ENCODE measurements at regions not wholly inside any gene's neighbourhood (a gene's known extent, or its start where the extent isn't known, plus 50 kb on each side); places are given as distances from the start of the nearest gene placed in this dataset.
"Not testable (repeated sequence)": the region's sequence is repeated elsewhere in the genome, so short reads cannot be mapped to it uniquely, and the experiment has no call there.

GRCh38 chr17:26936645-26937044 lies 357.3 kb upstream of the WSB1 start:
- 74% methylated on average over 4 of the region's 4 CpGs for WGBS
- not testable (repeated sequence) for H2BK15ac ChIP-seq (ENCODE audit: low read depth, poor library complexity, severe bottlenecking); DNase-seq; H3K36me3 ChIP-seq (ENCODE audit: control insufficient read depth in 1 of 2, insufficient read depth in 2 of 2, low read depth in 1 of 2, low read length in 2 of 2); H3K27ac ChIP-seq (ENCODE audit: low read length, poor library complexity, severe bottlenecking); H3K18ac ChIP-seq (ENCODE audit: low read depth in 1 of 2, low read length in 2 of 2); H4K8ac ChIP-seq (ENCODE audit: low read length); H2AK5ac ChIP-seq (ENCODE audit: low read length, severe bottlenecking); H3K4me3 ChIP-seq (ENCODE audit: insufficient read depth in 1 of 2, low read depth in 1 of 2, low read length in 2 of 2); H3K4me1 ChIP-seq (ENCODE audit: control insufficient read depth, insufficient read depth, low read depth, low read length); H3K27me3 ChIP-seq (ENCODE audit: control insufficient read depth in 1 of 2, insufficient read depth in 1 of 2, low read length in 2 of 2); H3K79me1 ChIP-seq (replicated peaks; ENCODE audit: low read length, poor library complexity, severe bottlenecking); H3K23ac ChIP-seq (ENCODE audit: low read length in 2 of 2); H3K9ac ChIP-seq (ENCODE audit: low read length); H2BK120ac ChIP-seq (ENCODE audit: low read depth, low read length); H2AFZ ChIP-seq (ENCODE audit: low read depth, low read length); H4K91ac ChIP-seq (ENCODE audit: low read length); H2BK5ac ChIP-seq (ENCODE audit: low read depth, low read length, poor library complexity, severe bottlenecking); H2BK12ac ChIP-seq (ENCODE audit: low read length in 2 of 2); H3K14ac ChIP-seq (ENCODE audit: low read length in 2 of 2); H3K4me2 ChIP-seq (ENCODE audit: low read length, poor library complexity, severe bottlenecking); H3K4ac ChIP-seq (ENCODE audit: low read depth in 1 of 2, low read length in 2 of 2)
- H3K9me3 ChIP-seq (ENCODE audit: control insufficient read depth, low read length), result peaks cover 47% of the 10 kb centered on the region

DNA sequence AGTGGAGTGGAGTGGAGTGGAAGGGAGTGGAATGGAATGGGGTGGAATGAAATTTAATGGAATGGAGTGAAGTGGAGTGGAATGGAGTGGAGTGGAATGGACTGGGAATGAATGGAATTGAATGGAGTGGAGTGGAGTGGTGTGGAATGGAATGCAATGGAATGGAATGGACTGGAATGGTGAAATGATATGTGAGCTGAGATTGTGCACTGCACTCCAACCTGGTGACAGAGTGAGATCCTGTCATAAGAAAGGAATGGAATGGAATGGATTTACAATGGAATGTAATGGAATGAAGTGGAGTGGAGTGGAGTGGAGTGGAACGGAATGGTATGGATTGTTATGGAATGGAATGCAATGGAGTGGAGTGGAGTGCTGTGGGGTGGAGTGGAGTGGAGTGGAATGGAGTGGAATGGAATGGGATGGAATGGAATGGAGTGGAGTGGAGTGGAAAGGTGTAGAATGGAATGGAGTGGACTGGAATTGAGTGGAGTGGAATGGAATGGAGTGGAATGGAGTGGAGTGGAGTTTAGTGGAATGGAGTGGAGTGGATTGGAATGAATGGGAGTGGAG lies 356.1 kb upstream of the WSB1 start:
- H2BK120ac ChIP-seq (ENCODE audit: low read depth, low read length); H3K4me2 ChIP-seq (ENCODE audit: low read length, poor library complexity, severe bottlenecking); H3K79me1 ChIP-seq (replicated peaks; ENCODE audit: low read length, poor library complexity, severe bottlenecking); H3K14ac ChIP-seq (ENCODE audit: low read length in 2 of 2); H2BK15ac ChIP-seq (ENCODE audit: low read depth, poor library complexity, severe bottlenecking); H3K27ac ChIP-seq (ENCODE audit: low read length, poor library complexity, severe bottlenecking); H3K36me3 ChIP-seq (ENCODE audit: control insufficient read depth in 1 of 2, insufficient read depth in 2 of 2, low read depth in 1 of 2, low read length in 2 of 2); H2AFZ ChIP-seq (ENCODE audit: low read depth, low read length); H3K23ac ChIP-seq (ENCODE audit: low read length in 2 of 2); H3K4me1 ChIP-seq (ENCODE audit: control insufficient read depth, insufficient read depth, low read depth, low read length); H3K4ac ChIP-seq (ENCODE audit: low read depth in 1 of 2, low read length in 2 of 2); H4K8ac ChIP-seq (ENCODE audit: low read length); H2AK5ac ChIP-seq (ENCODE audit: low read length, severe bottlenecking); H2BK12ac ChIP-seq (ENCODE audit: low read length in 2 of 2); DNase-seq; H3K27me3 ChIP-seq (ENCODE audit: control insufficient read depth in 1 of 2, insufficient read depth in 1 of 2, low read length in 2 of 2); H3K4me3 ChIP-seq (ENCODE audit: insufficient read depth in 1 of 2, low read depth in 1 of 2, low read length in 2 of 2); H3K18ac ChIP-seq (ENCODE audit: low read depth in 1 of 2, low read length in 2 of 2); H4K91ac ChIP-seq (ENCODE audit: low read length); H3K9ac ChIP-seq (ENCODE audit: low read length); H2BK5ac ChIP-seq (ENCODE audit: low read depth, low read length, poor library complexity, severe bottlenecking): not testable (repeated sequence)
- WGBS, result 70% methylated on average over 1 of the region's 1 CpG
- peaks cover 47% of the 10 kb centered on the region for H3K9me3 ChIP-seq (ENCODE audit: control insufficient read depth, low read length)

DNA sequence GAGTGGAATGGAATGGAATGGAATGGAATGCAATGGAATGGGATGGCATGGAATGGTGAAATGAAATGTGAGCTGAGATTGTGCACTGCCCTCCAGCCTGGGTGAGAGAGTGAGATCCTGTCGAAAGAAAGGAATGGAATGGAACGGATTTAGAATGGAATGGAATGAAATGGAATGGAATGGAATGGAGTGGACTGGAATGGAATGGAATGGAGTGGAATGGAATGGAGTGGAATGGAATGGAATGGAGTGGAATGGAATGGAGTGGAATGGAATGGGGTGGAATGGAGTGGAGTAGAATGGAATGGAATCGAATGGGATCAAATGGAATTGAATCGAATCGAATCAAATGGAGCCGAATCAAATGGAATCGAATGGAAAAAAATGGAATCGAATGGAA lies 354.2 kb upstream of the WSB1 start:
- H2BK12ac ChIP-seq (ENCODE audit: low read length in 2 of 2); H2AFZ ChIP-seq (ENCODE audit: low read depth, low read length); H3K27ac ChIP-seq (ENCODE audit: low read length, poor library complexity, severe bottlenecking); H3K4me1 ChIP-seq (ENCODE audit: control insufficient read depth, insufficient read depth, low read depth, low read length); H3K23ac ChIP-seq (ENCODE audit: low read length in 2 of 2); H3K79me1 ChIP-seq (replicated peaks; ENCODE audit: low read length, poor library complexity, severe bottlenecking); H2BK120ac ChIP-seq (ENCODE audit: low read depth, low read length); H2AK5ac ChIP-seq (ENCODE audit: low read length, severe bottlenecking); H4K91ac ChIP-seq (ENCODE audit: low read length); H3K18ac ChIP-seq (ENCODE audit: low read depth in 1 of 2, low read length in 2 of 2); H3K14ac ChIP-seq (ENCODE audit: low read length in 2 of 2); H4K8ac ChIP-seq (ENCODE audit: low read length); H3K4me3 ChIP-seq (ENCODE audit: insufficient read depth in 1 of 2, low read depth in 1 of 2, low read length in 2 of 2); H2BK5ac ChIP-seq (ENCODE audit: low read depth, low read length, poor library complexity, severe bottlenecking); H2BK15ac ChIP-seq (ENCODE audit: low read depth, poor library complexity, severe bottlenecking); H3K27me3 ChIP-seq (ENCODE audit: control insufficient read depth in 1 of 2, insufficient read depth in 1 of 2, low read length in 2 of 2); H3K4ac ChIP-seq (ENCODE audit: low read depth in 1 of 2, low read length in 2 of 2); H3K36me3 ChIP-seq (ENCODE audit: control insufficient read depth in 1 of 2, insufficient read depth in 2 of 2, low read depth in 1 of 2, low read length in 2 of 2); H3K4me2 ChIP-seq (ENCODE audit: low read length, poor library complexity, severe bottlenecking); DNase-seq; H3K9ac ChIP-seq (ENCODE audit: low read length): not testable (repeated sequence)
- H3K9me3 ChIP-seq (ENCODE audit: control insufficient read depth, low read length), result peaks cover 47% of the 10 kb centered on the region
- WGBS, result 83% methylated on average over 8 of the region's 8 CpGs

GRCh38 chr17:26940587-26940986 lies 353.3 kb upstream of the WSB1 start:
- not testable (repeated sequence) for H3K4me1 ChIP-seq (ENCODE audit: control insufficient read depth, insufficient read depth, low read depth, low read length); H4K8ac ChIP-seq (ENCODE audit: low read length)
- WGBS, result 40% methylated on average over 2 of the region's 2 CpGs

More at GRCh38 chr17:26940587-26940986, 353.3 kb upstream of the WSB1 start:
- H3K4ac ChIP-seq (ENCODE audit: low read depth in 1 of 2, low read length in 2 of 2); H2BK15ac ChIP-seq (ENCODE audit: low read depth, poor library complexity, severe bottlenecking); H3K14ac ChIP-seq (ENCODE audit: low read length in 2 of 2); H2AFZ ChIP-seq (ENCODE audit: low read depth, low read length); H2AK5ac ChIP-seq (ENCODE audit: low read length, severe bottlenecking); H3K27ac ChIP-seq (ENCODE audit: low read length, poor library complexity, severe bottlenecking); DNase-seq; H3K36me3 ChIP-seq (ENCODE audit: control insufficient read depth in 1 of 2, insufficient read depth in 2 of 2, low read depth in 1 of 2, low read length in 2 of 2); H3K23ac ChIP-seq (ENCODE audit: low read length in 2 of 2); H2BK5ac ChIP-seq (ENCODE audit: low read depth, low read length, poor library complexity, severe bottlenecking); H3K9ac ChIP-seq (ENCODE audit: low read length); H3K4me2 ChIP-seq (ENCODE audit: low read length, poor library complexity, severe bottlenecking); H3K4me3 ChIP-seq (ENCODE audit: insufficient read depth in 1 of 2, low read depth in 1 of 2, low read length in 2 of 2); H3K79me1 ChIP-seq (replicated peaks; ENCODE audit: low read length, poor library complexity, severe bottlenecking); H4K91ac ChIP-seq (ENCODE audit: low read length); H2BK12ac ChIP-seq (ENCODE audit: low read length in 2 of 2); H2BK120ac ChIP-seq (ENCODE audit: low read depth, low read length); H3K27me3 ChIP-seq (ENCODE audit: control insufficient read depth in 1 of 2, insufficient read depth in 1 of 2, low read length in 2 of 2); H3K18ac ChIP-seq (ENCODE audit: low read depth in 1 of 2, low read length in 2 of 2): not testable (repeated sequence)
- peaks cover 47% of the 10 kb centered on the region for H3K9me3 ChIP-seq (ENCODE audit: control insufficient read depth, low read length)
